CD14-positive monocyte (primary cell): ENCODE measurements at regions not wholly inside any gene's neighbourhood (a gene's known extent, or its start where the extent isn't known, plus 50 kb on each side); places are given as distances from the start of the nearest gene placed in this dataset.

ENCODE experiments used
- DNase-seq, 3 donors: peaks; one replicate each; pipeline ENCODE4 v3.0.0-alpha.2; 2011 to 2022
- H2AFZ ChIP-seq: 2 replicates; pipeline ENCODE4 v1.6.0; 2012; ENCODE audit warnings: mild to moderate bottlenecking, low read depth, low read length, inconsistent platforms; ENCODE audit not compliant: insufficient read depth, poor library complexity, severe bottlenecking
- H3K27ac ChIP-seq, 2 donors: 1 replicate in 1 of 2; 2 replicates in 1 of 2; pipeline ENCODE4 v1.5.1; 2012 to 2013; ENCODE audit warnings: low read length in 2 of 2, control low read depth in 1 of 2, inconsistent platforms in 1 of 2, low read depth in 1 of 2, mild to moderate bottlenecking in 1 of 2
- H3K27me3 ChIP-seq, 2 donors: one replicate each; pipeline versions ENCODE4 v1.6.0 to v1.6.1; 2011 to 2013; ENCODE audit warnings: low read length in 2 of 2; ENCODE audit not compliant: control insufficient read depth in 2 of 2, insufficient read depth in 2 of 2
- H3K36me3 ChIP-seq, 2 donors: replicated peaks in 1 of 2; 1 replicate in 1 of 2; 2 replicates in 1 of 2; pipeline versions ENCODE4 v1.5.1 to v1.6.1; 2012 to 2013; ENCODE audit warnings: low read length in 2 of 2, control low read depth in 1 of 2, inconsistent platforms in 1 of 2, mild to moderate bottlenecking in 1 of 2; ENCODE audit not compliant: insufficient read depth in 2 of 2, control insufficient read depth in 1 of 2
- H3K4me1 ChIP-seq, 2 donors: 1 replicate in 1 of 2; 2 replicates in 1 of 2; pipeline versions ENCODE4 v1.5.1 to v1.6.1; 2012 to 2013; ENCODE audit warnings: low read length in 2 of 2, control low read depth in 1 of 2, inconsistent platforms in 1 of 2, mild to moderate bottlenecking in 1 of 2, moderate library complexity in 1 of 2; ENCODE audit not compliant: insufficient read depth in 2 of 2, control insufficient read depth in 1 of 2
- H3K4me2 ChIP-seq: replicated peaks from 2 replicates; pipeline ENCODE3; 2012; ENCODE audit warnings: low read length, moderate library complexity, mild to moderate bottlenecking; ENCODE audit not compliant: poor library complexity, severe bottlenecking; ENCODE audit errors: extremely low read depth
- H3K4me3 ChIP-seq, 3 experiments: fragments of 200-600 bp in 1 of 3; sonication (generic) in 1 of 3; replicated peaks in 1 of 3; 1 replicate in 2 of 3; 2 replicates in 1 of 3; pipeline ENCODE4 v1.5.1; 2011 to 2013; ENCODE audit warnings: low read length in 3 of 3, mild to moderate bottlenecking in 3 of 3, control low read depth in 2 of 3, low read depth in 2 of 3, inconsistent platforms in 1 of 3, moderate library complexity in 1 of 3
- H3K79me2 ChIP-seq: 2 replicates; pipeline ENCODE4 v1.6.0; 2012; ENCODE audit warnings: mild to moderate bottlenecking, control low read depth, inconsistent platforms, low read length, moderate library complexity; ENCODE audit not compliant: insufficient read depth
- H3K9ac ChIP-seq: 2 replicates; pipeline ENCODE4 v1.6.0; 2017; ENCODE audit warnings: low read length, mild to moderate bottlenecking; ENCODE audit not compliant: insufficient read depth, poor library complexity, severe bottlenecking
- H3K9me3 ChIP-seq, 2 donors: replicated peaks in 1 of 2; 1 replicate in 1 of 2; 2 replicates in 1 of 2; pipeline versions ENCODE4 v1.5.1 to v1.6.1; 2012 to 2013; ENCODE audit warnings: low read length in 2 of 2, control low read depth in 1 of 2; ENCODE audit not compliant: control insufficient read depth in 1 of 2, insufficient read depth in 1 of 2
- H4K20me1 ChIP-seq: 2 replicates; pipeline ENCODE4 v1.6.0; 2012; ENCODE audit warnings: mild to moderate bottlenecking, low read length, control low read depth, moderate library complexity; ENCODE audit not compliant: insufficient read depth
- H3K27ac Mint-ChIP-seq, 7 donors: one replicate each; pipeline ENCODE4 v1.8.0; 2020; ENCODE audit warnings: mild to moderate bottlenecking in 7 of 7, mixed read lengths in 7 of 7, moderate library complexity in 6 of 7, inconsistent platforms in 2 of 7
- H3K27me3 Mint-ChIP-seq, 3 donors: one replicate each; pipeline ENCODE4 v1.8.0; 2021 to 2022; ENCODE audit warnings: low read depth in 3 of 3, mild to moderate bottlenecking in 3 of 3, mixed read lengths in 3 of 3, moderate library complexity in 3 of 3, inconsistent platforms in 1 of 3
- H3K36me3 Mint-ChIP-seq, 2 donors: one replicate each; pipeline ENCODE4 v1.8.0; 2020; ENCODE audit warnings: mixed read lengths in 2 of 2, inconsistent platforms in 1 of 2, mild to moderate bottlenecking in 1 of 2
- H3K4me1 Mint-ChIP-seq: one replicate; pipeline ENCODE4 v1.8.0; 2020; ENCODE audit warnings: mild to moderate bottlenecking, mixed read lengths
- H3K4me3 Mint-ChIP-seq, 2 donors: one replicate each; pipeline ENCODE4 v1.8.0; 2020; ENCODE audit warnings: mild to moderate bottlenecking in 2 of 2, mixed read lengths in 2 of 2, moderate library complexity in 1 of 2
- H3K9me3 Mint-ChIP-seq, 7 donors: one replicate each; pipeline ENCODE4 v1.8.0; 2020 to 2022; ENCODE audit warnings: mixed read lengths in 7 of 7, mild to moderate bottlenecking in 6 of 7, moderate library complexity in 6 of 7, inconsistent platforms in 2 of 7
- CTCF ChIP-seq: fragments of 200-600 bp; IDR thresholded peaks from one replicate; pipeline ENCODE4 v1.8.0; 2022; ENCODE audit warnings: antibody characterized with exemption, mild to moderate bottlenecking
- WGBS: methylation state at CpG from one replicate; pipeline ENCODE4 v1.1.5; 2013; ENCODE audit warnings: missing lambda C conversion rate; ENCODE audit not compliant: insufficient coverage; 5-methylcytosine and 5-hydroxymethylcytosine counted together
- intact Hi-C, 2 donors: fragments of 100-400 bp; cut with micrococcal nuclease; formaldehyde crosslinking; loops; one replicate each; pipeline versions ENCODE4 v1.15.0 to v1.15.1; 2023

GRCh38 chr5:155455791-155456514, 442.4 kb downstream of the KIF4B start:
- no peak for TF ChIP-seq CTCF
- H3K4me1 Mint-ChIP-seq: no peaks in the 10 kb centered on the region
- Histone ChIP-seq H3K4me2 (no peak overlapping the region), H3K27me3 (no peaks in the 10 kb centered on the region), H3K36me3 (no peaks in the 10 kb centered on the region), H2AFZ (no peak overlapping the region), H3K4me1 (no peaks in the 10 kb centered on the region), H3K79me2 (no peaks in the 10 kb centered on the region), H3K27ac (no peak overlapping the region), H3K4me3 (no peak overlapping the region), H4K20me1 (no peaks in the 10 kb centered on the region), H3K9ac (no peak overlapping the region), H3K9me3 (peaks cover 3 to 6% of the 10 kb centered on the region in 2 donors)
- H3K27me3 Mint-ChIP-seq: no peaks in the 10 kb centered on the region
- H3K36me3 Mint-ChIP-seq: no peaks in the 10 kb centered on the region
- H3K27ac Mint-ChIP-seq: no peak overlapping the region
- intact Hi-C loops: no loop called here
- 100% methylated on average over 1 of the region's 4 CpGs for WGBS
- no peak for DNase-seq
- no peak overlapping the region for H3K4me3 Mint-ChIP-seq
- H3K9me3 Mint-ChIP-seq: peaks cover 0 to 6% (median 4%) of the 10 kb centered on the region in 7 donors

GRCh38 chr5:155459889-155460500, 446.4 kb downstream of the KIF4B start:
- DNase-seq: no peak
- Histone ChIP-seq H4K20me1 (no peaks in the 10 kb centered on the region), H3K4me2 (no peak overlapping the region), H2AFZ (no peak overlapping the region), H3K9me3 (peaks cover 0 to 3% of the 10 kb centered on the region in 2 donors), H3K36me3 (no peaks in the 10 kb centered on the region), H3K4me1 (no peaks in the 10 kb centered on the region), H3K27ac (no peak overlapping the region), H3K4me3 (no peak overlapping the region), H3K27me3 (no peaks in the 10 kb centered on the region), H3K9ac (no peak overlapping the region), H3K79me2 (no peaks in the 10 kb centered on the region)
- intact Hi-C loops: no loop called here
- no peaks in the 10 kb centered on the region for H3K27me3 Mint-ChIP-seq
- no peak for TF ChIP-seq CTCF
- H3K36me3 Mint-ChIP-seq: no peaks in the 10 kb centered on the region
- no peaks in the 10 kb centered on the region for H3K4me1 Mint-ChIP-seq
- WGBS: no CpG with 5 or more reads among the region's 1 CpG
- H3K4me3 Mint-ChIP-seq: no peak overlapping the region
- H3K27ac Mint-ChIP-seq: no peak overlapping the region
- peaks cover 0 to 6% (median 2%) of the 10 kb centered on the region in 7 donors for H3K9me3 Mint-ChIP-seq
